GF-D8 (cell line): ENCODE measurements at regions not wholly inside any gene's neighbourhood (a gene's known extent, or its start where the extent isn't known, plus 50 kb on each side); places are given as distances from the start of the nearest gene placed in this dataset.

Source experiments
- DNase-seq: peaks from one replicate; lab custom pipeline; 2025; lab: John Stamatoyannopoulos, UW

DNA sequence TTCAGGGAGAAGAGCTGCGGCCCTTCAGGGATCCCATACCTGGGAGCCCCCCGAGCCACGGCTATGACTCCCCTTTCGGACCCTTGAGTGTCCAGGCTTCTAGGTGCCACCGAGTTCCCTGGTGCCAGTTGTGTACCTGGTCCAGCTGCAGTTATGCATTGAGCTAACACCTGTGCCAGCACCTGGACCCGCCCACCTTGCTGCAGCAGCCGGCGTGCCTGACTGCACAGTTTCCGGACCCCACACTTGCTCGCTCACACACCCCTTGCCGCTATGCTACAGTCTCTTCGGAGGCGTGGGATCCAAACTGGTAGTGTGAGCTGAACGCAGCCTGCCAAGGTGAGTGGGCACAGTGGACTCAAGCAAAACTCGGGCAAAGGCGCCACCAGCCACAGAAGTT is 284.5 kb upstream of the ROBO1 start:
- DNase-seq = no peak

DNA sequence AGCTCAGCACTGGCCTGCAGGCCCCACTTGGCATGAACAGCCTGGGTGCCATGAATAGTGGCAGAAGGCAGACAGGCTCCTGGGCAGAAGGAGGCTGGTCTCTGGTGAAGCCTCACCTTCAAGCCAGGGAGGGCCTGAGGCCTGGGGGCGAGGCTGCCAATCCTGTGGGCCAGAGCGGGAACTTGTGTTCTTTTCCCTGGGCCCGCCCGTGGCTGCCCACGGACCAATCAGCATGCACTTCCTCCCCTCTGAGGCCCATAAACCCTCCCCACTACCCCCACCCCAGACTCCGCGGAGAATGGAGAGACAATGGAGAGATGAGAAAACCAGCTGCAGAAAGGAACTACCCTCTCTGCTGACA is 283.8 kb upstream of the ROBO1 start:
- no peak for DNase-seq

GRCh38 chr3:80050826-80051601 is 283.2 kb upstream of the ROBO1 start:
- no peak for DNase-seq

GRCh38 chr3:80043226-80043625 is 275.4 kb upstream of the ROBO1 start:
- no peak for DNase-seq

GRCh38 chr3:80040067-80040466 is 272.3 kb upstream of the ROBO1 start:
- no peak for DNase-seq

- DNase-seq = no peak
Observed at GRCh38 chr3:80036176-80036575, 268.4 kb upstream of the ROBO1 start.

DNA sequence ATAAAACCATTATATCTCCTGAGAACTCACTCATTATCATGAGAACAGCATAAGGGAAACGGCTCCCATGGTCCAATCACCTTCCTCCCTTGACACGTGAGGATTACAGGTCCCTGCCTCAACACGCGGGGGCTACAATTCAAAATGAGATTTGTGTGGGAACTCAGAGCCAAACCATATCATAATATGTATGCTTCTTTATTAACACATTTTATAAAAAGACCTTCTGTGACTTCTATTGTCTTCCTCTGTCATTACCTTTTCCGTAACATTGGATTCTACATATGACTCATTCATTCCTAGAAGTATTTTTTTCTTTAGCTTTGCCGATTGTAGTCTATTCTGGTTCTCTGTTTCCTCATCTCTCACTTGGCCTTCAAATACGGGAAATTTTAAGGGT is 267.2 kb upstream of the ROBO1 start:
- DNase-seq = no peak

DNA sequence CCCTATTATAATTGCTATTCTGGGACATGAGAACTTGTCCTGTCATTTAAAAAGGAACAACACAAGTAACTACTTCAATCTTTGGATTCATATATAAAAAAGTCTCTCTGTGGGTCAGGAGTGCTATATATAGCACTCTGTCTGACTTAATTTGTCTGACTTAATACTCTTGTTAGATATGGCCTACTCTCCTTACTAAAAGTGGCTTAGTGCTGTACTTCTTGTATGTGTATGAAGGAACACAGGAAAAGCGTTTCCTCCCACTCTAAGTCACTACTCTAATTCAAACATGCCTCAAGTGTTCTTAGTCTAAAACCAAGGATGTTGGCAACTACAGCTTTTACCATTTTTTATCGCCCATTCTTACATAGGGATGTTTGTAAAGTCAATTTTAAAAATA is 255.2 kb upstream of the ROBO1 start:
- no peak for DNase-seq

- DNase-seq = no peak
Observed at GRCh38 chr3:80018375-80018774, 250.6 kb upstream of the ROBO1 start.

DNA sequence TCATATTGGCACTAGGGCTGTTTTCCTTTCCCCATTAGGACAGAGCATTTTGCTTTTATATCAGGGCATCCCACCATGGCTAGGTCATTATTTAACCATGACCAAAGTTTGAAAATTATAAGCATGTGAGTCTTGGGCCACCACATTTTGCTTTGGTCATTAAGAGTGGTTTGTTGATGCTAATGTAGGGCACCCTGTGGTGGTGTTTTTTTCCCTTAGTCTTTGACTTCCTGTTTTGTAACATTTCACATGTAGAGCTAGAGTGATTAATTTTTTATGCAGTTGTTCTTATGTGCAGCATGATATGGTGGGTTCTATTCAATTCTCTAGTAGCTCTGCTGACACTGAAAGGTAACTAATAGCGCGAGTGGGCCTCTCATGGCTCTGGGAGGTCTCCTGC is 249.6 kb upstream of the ROBO1 start:
- no peak for DNase-seq

DNA sequence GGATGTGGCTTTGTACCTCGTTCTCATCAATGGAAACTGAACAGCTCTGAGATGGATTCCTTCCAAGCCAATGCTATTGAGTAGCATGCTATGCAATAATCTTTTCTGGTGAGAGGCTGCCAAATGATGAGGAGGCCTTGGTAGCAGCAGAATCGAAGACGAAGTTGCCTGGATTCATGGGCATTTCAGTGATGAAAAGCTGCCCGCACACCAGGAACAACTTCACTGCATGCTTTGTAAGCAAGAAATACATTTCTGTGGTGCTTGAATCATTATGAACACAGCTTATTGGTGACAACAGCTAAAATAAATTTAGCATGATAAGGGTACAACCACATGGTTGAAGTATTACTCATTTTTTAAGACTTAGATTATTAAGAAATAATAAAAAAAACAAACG is 246.8 kb upstream of the ROBO1 start:
- no peak for DNase-seq

- DNase-seq = no peak
Observed at GRCh38 chr3:80010021-80010571, 242.3 kb upstream of the ROBO1 start.

DNA sequence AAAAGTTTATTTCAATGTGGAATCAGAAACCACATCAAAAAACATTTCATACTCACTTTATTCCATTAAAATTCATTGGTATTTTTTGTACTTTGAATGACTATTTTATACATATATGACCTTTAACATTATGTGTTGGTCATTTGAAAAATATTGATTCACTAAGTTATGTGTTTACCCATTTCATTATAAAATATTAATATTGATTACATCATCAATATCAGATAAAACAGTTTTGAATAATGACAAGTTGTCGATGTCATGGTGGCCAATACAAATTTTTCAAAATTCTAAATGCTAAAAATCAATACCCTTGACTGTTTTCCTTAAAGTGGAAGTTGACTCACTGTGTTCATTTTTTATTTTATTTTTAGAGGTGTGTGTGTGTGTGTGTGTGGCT is 239.7 kb upstream of the ROBO1 start:
- no peak for DNase-seq

DNA sequence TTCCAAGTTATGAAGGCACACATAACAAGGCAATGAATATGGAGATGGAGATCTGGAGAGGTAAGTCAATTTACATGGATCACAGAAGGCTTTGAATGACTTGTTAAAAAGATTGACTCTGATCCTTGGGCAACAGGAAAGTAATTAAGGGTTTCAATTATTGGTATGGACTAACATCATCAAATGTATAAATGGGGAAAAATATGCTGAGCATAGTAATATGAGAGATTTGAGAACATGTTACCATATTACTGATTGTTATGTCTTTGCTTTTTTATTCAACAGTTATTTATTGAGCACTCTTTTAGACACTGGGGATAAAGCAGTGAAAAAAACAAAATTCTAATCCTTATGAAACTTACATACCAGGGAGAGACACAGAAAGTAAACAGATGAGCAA is 238.5 kb upstream of the ROBO1 start:
- no peak for DNase-seq

DNA sequence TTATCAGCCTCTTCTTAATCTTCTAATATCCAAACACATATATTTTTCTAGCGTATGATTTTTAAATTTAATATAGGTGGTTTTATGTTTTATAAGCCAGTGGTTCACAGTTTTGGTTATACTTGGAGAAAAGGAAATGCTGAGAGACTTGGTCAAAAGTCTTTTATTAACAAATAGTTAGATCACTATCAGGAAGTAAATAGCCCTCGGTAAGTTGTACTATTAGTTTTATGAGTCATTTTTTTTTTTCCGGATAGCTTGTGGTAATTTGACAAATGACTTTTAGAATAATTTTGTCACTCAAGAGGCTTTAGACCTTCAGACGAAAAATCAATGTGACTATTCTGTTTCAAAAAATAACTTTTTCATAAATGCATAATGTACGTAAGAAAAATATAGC is 232.2 kb upstream of the ROBO1 start:
- no peak for DNase-seq

DNA sequence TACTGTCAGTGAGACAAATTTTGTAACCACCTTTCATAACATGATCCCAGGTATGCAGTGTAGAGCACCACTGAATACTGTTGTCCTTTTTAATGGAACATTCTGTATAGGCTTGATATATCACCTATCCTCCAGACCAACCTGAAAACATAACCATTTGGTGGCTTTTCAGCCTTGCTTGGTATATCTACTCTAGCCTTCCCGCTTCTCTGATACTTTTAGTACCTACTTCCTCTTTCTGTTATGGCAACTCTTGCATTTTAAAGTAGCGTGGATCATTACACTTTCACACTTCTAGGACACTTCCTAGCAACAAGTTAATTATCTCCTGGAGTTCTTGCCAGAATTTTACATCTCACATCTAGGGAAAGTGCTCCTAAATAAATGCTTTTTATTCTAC is 226.6 kb upstream of the ROBO1 start:
- DNase-seq = no peak

DNA sequence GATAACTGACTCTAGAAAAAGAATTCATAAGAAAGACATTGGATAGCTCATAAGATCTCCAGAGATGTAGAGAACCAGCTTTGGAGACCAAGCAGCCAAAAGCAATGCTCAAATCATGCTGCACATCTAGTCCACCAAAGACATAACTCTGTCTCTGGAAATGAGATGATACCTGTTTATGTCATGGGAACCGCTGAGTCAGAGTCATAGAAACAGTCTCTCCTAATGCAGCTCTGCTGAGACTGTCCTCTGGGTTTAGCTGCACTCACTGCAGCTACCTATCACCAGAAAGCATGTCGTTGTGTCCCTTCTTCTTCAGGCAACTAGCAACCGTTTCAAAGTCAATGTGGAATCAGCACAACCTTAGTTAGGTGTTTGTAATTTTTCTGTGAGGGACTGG is 218.5 kb upstream of the ROBO1 start:
- no peak for DNase-seq

DNA sequence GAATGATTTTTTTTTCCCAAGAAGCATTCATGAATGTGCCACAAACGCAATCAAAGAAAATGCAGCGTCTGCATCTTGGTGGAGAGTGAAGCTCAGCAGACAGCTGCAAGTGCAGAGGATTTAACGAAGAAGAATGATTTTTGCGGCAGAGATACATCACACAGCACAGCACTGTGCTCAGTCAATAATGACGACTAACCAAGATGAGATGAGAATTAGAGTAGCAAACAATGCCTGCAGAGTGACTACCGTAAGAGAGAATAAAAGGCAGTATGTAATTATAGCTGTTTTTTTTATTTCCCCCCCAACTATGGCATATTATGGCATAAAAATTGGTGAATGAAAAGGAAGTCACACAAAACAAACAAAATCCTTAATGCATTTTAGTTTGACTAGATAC is 218.0 kb upstream of the ROBO1 start:
- DNase-seq = no peak

DNA sequence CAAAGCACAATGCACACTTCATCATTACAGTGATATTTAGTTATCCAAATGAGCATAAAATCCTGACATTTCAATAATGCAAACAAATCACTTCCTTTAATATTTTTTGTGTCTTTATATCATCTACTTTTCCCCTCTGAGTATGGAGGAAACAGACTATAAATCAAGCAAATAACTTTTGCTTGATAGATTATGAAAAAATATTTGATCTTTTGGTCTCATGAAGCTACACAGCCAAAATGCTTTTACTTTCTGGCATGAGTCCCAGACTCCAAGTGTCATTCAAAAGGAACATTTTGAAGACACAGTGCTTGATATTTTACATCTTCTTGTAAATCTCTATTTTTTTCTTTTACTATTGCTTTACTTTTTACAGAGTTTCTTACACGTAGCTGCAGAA is 215.3 kb upstream of the ROBO1 start:
- DNase-seq = no peak

DNA sequence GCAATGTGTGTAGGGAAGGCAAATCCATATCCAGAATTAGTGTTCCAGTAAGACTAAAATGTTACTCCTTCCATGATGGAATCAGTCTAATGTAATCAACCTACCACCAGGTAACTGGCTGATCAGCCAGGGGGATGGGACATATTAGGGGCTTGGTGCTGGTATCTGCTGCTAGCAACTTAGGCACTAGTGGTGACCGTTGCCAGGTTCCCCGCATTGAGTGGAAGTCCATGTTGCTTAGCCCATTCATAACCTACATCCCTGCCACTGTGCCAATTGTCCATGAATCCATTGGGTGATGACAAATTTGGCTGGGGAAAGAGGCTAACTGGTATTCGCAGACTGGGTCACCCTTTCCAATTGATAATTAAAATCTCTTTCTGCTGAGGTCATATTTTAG is 212.2 kb upstream of the ROBO1 start:
- no peak for DNase-seq

DNA sequence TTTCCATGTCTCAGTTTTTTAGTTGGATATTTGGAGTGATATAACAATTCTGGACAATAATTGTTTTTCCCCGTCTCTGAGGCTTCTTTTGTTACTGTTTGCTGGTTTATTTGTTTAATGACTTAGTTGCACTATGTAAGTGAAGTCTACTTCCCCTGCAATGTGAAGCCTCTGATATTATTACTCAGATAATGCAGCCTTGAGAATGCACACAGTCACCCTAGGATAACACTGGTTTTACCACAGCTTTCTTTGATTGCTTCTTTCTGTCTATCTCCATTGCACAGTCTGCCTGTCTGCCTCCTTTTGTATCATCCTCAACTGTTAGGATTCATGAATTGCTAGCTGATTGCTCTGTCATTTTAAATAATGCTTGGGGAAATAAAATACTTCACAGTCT is 208.7 kb upstream of the ROBO1 start:
- no peak for DNase-seq

DNA sequence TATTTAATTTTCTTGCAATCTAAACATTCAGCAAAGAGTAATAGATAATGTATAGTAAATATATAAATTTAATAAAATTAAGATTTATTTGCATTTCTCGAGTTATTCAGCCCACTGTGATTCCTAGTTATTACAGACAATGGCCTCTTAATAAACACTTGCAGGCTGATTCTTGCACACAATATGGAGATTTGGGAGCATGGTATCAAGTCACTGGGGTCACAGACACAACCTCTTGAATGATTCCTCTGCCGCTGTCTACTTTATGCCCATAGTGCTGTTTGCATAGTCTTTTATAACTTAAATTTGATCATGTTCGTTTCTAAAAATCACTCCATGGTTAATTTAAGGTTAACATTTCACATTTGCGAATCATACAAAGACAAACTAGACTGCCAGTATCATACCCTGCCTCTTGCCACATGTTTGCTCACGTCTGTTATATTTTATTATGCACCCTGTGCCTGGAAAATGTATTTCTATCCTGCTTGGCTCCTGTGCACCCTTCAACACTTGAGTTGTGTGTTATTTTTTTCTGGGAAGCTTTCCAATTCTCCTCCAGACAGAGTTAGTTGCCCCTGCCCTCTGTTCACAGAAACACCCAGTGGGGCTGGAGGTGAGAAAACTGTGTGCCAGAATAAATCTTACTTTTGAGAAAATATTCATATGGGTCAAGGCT is 206.3 kb upstream of the ROBO1 start:
- no peak for DNase-seq

GRCh38 chr3:79973482-79973881 is 205.7 kb upstream of the ROBO1 start:
- no peak for DNase-seq

DNA sequence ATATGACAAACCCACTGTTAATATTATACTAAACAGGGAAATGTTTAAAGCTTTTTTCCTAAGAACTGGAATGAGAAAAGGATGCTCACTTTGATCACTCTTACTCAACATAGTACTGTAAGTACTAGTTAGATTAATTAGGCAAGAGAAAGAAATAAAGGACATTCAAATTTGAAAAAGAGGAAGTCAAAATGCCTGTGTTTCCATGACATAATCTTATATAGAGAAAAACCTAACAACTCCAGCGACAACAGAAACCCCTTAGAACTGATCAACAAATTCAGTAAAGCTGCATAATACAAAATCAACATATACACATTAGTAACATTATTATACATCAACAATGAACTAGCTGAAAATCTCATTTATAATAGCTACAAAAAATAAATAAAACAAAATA is 200.6 kb upstream of the ROBO1 start:
- no peak for DNase-seq
